ENCODE measurements at regions not wholly inside any gene's neighbourhood (a gene's known extent, or its start where the extent isn't known, plus 50 kb on each side); places are given as distances from the start of the nearest gene placed in this dataset.

GRCh38 chr13:40384976-40385857, 281.2 kb downstream of the FOXO1 start:
- DNase-seq (ENCODE audit: low read depth in 3 of 3), result no peak

- DNase-seq (ENCODE audit: low read depth in 3 of 3), result no peak
These were observed 280.6 kb downstream of the FOXO1 start for GRCh38 chr13:40385858-40386180.

GRCh38 chr13:40386586-40386985, 279.9 kb downstream of the FOXO1 start:
- no peak for DNase-seq (ENCODE audit: low read depth in 3 of 3)

- DNase-seq (ENCODE audit: low read depth in 3 of 3), result no peak
These were observed 278.7 kb downstream of the FOXO1 start for GRCh38 chr13:40387775-40388174.

GRCh38 chr13:40388617-40389016, 277.8 kb downstream of the FOXO1 start:
- DNase-seq (ENCODE audit: low read depth in 3 of 3), result peak; percentile 39 to 66 (median 51)

- DNase-seq (ENCODE audit: low read depth in 3 of 3), result peak in 2 of 3 experiments; percentile 14 to 25
These were observed 277.3 kb downstream of the FOXO1 start for GRCh38 chr13:40389081-40389641.

- DNase-seq (ENCODE audit: low read depth in 3 of 3), result no peak
These were observed 276.0 kb downstream of the FOXO1 start for GRCh38 chr13:40390401-40390916.

- no peak for DNase-seq (ENCODE audit: low read depth in 3 of 3)
These were observed 274.7 kb downstream of the FOXO1 start for GRCh38 chr13:40391788-40392187.

- DNase-seq (ENCODE audit: low read depth in 3 of 3), result no peak
These were observed 272.0 kb downstream of the FOXO1 start for GRCh38 chr13:40394304-40394985.

- DNase-seq (ENCODE audit: low read depth in 3 of 3), result no peak
These were observed 268.4 kb downstream of the FOXO1 start for GRCh38 chr13:40398065-40398464.

GRCh38 chr13:40399756-40400155, 266.7 kb downstream of the FOXO1 start:
- no peak for DNase-seq (ENCODE audit: low read depth in 3 of 3)

- DNase-seq (ENCODE audit: low read depth in 3 of 3), result no peak
These were observed 264.3 kb downstream of the FOXO1 start for GRCh38 chr13:40401911-40402776.

- no peak for DNase-seq (ENCODE audit: low read depth in 3 of 3)
These were observed 263.5 kb downstream of the FOXO1 start for GRCh38 chr13:40402931-40403431.

- DNase-seq (ENCODE audit: low read depth in 3 of 3), result no peak
These were observed 262.8 kb downstream of the FOXO1 start for GRCh38 chr13:40403509-40404241.

- no peak for DNase-seq (ENCODE audit: low read depth in 3 of 3)
These were observed 262.0 kb downstream of the FOXO1 start for GRCh38 chr13:40404407-40404806.

GRCh38 chr13:40404967-40405716, 261.3 kb downstream of the FOXO1 start:
- DNase-seq (ENCODE audit: low read depth in 3 of 3), result no peak

- DNase-seq (ENCODE audit: low read depth in 3 of 3), result no peak
These were observed 259.9 kb downstream of the FOXO1 start for GRCh38 chr13:40406405-40407120.

- DNase-seq (ENCODE audit: low read depth in 3 of 3), result no peak
These were observed 258.9 kb downstream of the FOXO1 start for GRCh38 chr13:40407567-40407966.

- no peak for DNase-seq (ENCODE audit: low read depth in 3 of 3)
These were observed 257.8 kb downstream of the FOXO1 start for GRCh38 chr13:40408602-40409001.
